ACC112 (cell line): ENCODE measurements at regions not wholly inside any gene's neighbourhood (a gene's known extent, or its start where the extent isn't known, plus 50 kb on each side); places are given as distances from the start of the nearest gene placed in this dataset.

Experiments
- H2AFZ ChIP-seq: fragments of 200-600 bp; sonication (generic); one replicate; pipeline ENCODE4 v1.6.0; 2017; ENCODE audit warnings: antibody characterized with exemption, low read length; ENCODE audit not compliant: unreplicated experiment
- H3K27ac ChIP-seq: fragments of 200-600 bp; sonication (generic); 2 replicates; pipeline ENCODE4 v1.5.1; 2014; ENCODE audit warnings: low read depth, mild to moderate bottlenecking, antibody characterized with exemption, low read length, moderate library complexity
- H3K27me3 ChIP-seq: fragments of 200-600 bp; sonication (generic); 2 replicates; pipeline ENCODE4 v1.6.1; 2014; ENCODE audit warnings: mild to moderate bottlenecking, antibody characterized with exemption, low read length, moderate library complexity, mixed read lengths; ENCODE audit not compliant: insufficient read depth
- H3K36me3 ChIP-seq: fragments of 200-600 bp; sonication (generic); 2 replicates; pipeline ENCODE4 v1.6.1; 2016; ENCODE audit warnings: mild to moderate bottlenecking, antibody characterized with exemption, low read length, moderate library complexity, mixed read lengths; ENCODE audit not compliant: insufficient read depth
- H3K4me1 ChIP-seq: fragments of 200-600 bp; sonication (generic); one replicate; pipeline ENCODE4 v1.6.1; 2016; ENCODE audit warnings: low read length, mixed read lengths; ENCODE audit not compliant: insufficient read depth, unreplicated experiment, control insufficient read depth
- H3K4me3 ChIP-seq: fragments of 200-600 bp; sonication (generic); 2 replicates; pipeline ENCODE4 v1.5.1; 2014; ENCODE audit warnings: mild to moderate bottlenecking, low read depth, low read length
- H3K79me2 ChIP-seq: fragments of 200-600 bp; sonication (generic); one replicate; pipeline ENCODE4 v1.6.0; 2016; ENCODE audit warnings: low read length; ENCODE audit not compliant: control insufficient read depth, unreplicated experiment, insufficient read depth

- peak overlapping the region; percentile 1 for H2AFZ ChIP-seq
- H3K27me3 ChIP-seq, result no peaks in the 10 kb centered on the region
- H3K4me3 ChIP-seq, result no peak overlapping the region
- H3K27ac ChIP-seq, result no peak overlapping the region
- no peaks in the 10 kb centered on the region for H3K36me3 ChIP-seq
- peaks cover 70% of the 10 kb centered on the region for H3K4me1 ChIP-seq
- no peaks in the 10 kb centered on the region for H3K79me2 ChIP-seq
Observed at GRCh38 chr5:96121364-96121763, 159.7 kb upstream of the ELL2 start.

- no peaks in the 10 kb centered on the region for H3K36me3 ChIP-seq
- no peak overlapping the region for H3K4me3 ChIP-seq
- H3K27me3 ChIP-seq, result no peaks in the 10 kb centered on the region
- no peak overlapping the region for H2AFZ ChIP-seq
- no peak overlapping the region for H3K27ac ChIP-seq
- H3K79me2 ChIP-seq, result no peaks in the 10 kb centered on the region
- H3K4me1 ChIP-seq, result peaks cover 68% of the 10 kb centered on the region
Observed at GRCh38 chr5:96120120-96120519, 158.5 kb upstream of the ELL2 start.

GRCh38 chr5:96117771-96118651 lies 156.4 kb upstream of the ELL2 start:
- Histone ChIP-seq H3K27ac (peak overlapping the region; percentile 25; the same call in 1 of the 2 replicates), H2AFZ (peak overlapping the region; percentile 64), H3K36me3 (no peaks in the 10 kb centered on the region), H3K4me3 (no peak overlapping the region; the same call in 1 of the 2 replicates), H3K79me2 (no peaks in the 10 kb centered on the region), H3K4me1 (peaks cover 66% of the 10 kb centered on the region), H3K27me3 (no peaks in the 10 kb centered on the region)

- peaks cover 53% of the 10 kb centered on the region for H3K4me1 ChIP-seq
- peak overlapping the region; percentile 58 for H2AFZ ChIP-seq
- H3K79me2 ChIP-seq, result no peaks in the 10 kb centered on the region
- 0 out of 2 replicates have a peak overlapping the region, but pooled peaks have one; percentile 6 for H3K27ac ChIP-seq
- H3K36me3 ChIP-seq, result no peaks in the 10 kb centered on the region
- H3K27me3 ChIP-seq, result no peaks in the 10 kb centered on the region
- H3K4me3 ChIP-seq, result no peak overlapping the region
Observed at GRCh38 chr5:96115147-96115807, 153.6 kb upstream of the ELL2 start.

GRCh38 chr5:96114736-96115135 lies 153.1 kb upstream of the ELL2 start:
- H3K4me1 ChIP-seq, result peaks cover 49% of the 10 kb centered on the region
- no peaks in the 10 kb centered on the region for H3K36me3 ChIP-seq
- H3K27ac ChIP-seq, result peak overlapping the region; percentile 10; the same call in 1 of the 2 replicates
- no peak overlapping the region for H3K4me3 ChIP-seq
- H2AFZ ChIP-seq, result no peak overlapping the region
- H3K27me3 ChIP-seq, result no peaks in the 10 kb centered on the region
- H3K79me2 ChIP-seq, result no peaks in the 10 kb centered on the region

GRCh38 chr5:96113170-96113939 lies 151.7 kb upstream of the ELL2 start:
- Histone ChIP-seq H3K36me3 (no peaks in the 10 kb centered on the region), H3K79me2 (no peaks in the 10 kb centered on the region), H3K4me3 (no peak overlapping the region), H2AFZ (no peak overlapping the region), H3K4me1 (peaks cover 36% of the 10 kb centered on the region), H3K27ac (no peak overlapping the region), H3K27me3 (no peaks in the 10 kb centered on the region)

GRCh38 chr5:96112703-96113102 lies 151.1 kb upstream of the ELL2 start:
- H3K79me2 ChIP-seq, result no peaks in the 10 kb centered on the region
- H3K27ac ChIP-seq, result no peak overlapping the region
- no peaks in the 10 kb centered on the region for H3K27me3 ChIP-seq
- peaks cover 31% of the 10 kb centered on the region for H3K4me1 ChIP-seq
- no peak overlapping the region for H2AFZ ChIP-seq
- no peak overlapping the region for H3K4me3 ChIP-seq
- no peaks in the 10 kb centered on the region for H3K36me3 ChIP-seq

- Histone ChIP-seq H3K79me2 (no peaks in the 10 kb centered on the region), H2AFZ (no peak overlapping the region), H3K27me3 (no peaks in the 10 kb centered on the region), H3K27ac (no peak overlapping the region), H3K36me3 (no peaks in the 10 kb centered on the region), H3K4me1 (peaks cover 31% of the 10 kb centered on the region), H3K4me3 (no peak overlapping the region)
Observed at GRCh38 chr5:96112123-96112670, 150.5 kb upstream of the ELL2 start.

GRCh38 chr5:96111080-96111756 lies 149.6 kb upstream of the ELL2 start:
- Histone ChIP-seq H3K4me3 (no peak overlapping the region), H3K27me3 (no peaks in the 10 kb centered on the region), H3K27ac (no peak overlapping the region), H3K4me1 (peaks cover 27% of the 10 kb centered on the region), H2AFZ (no peak overlapping the region), H3K36me3 (no peaks in the 10 kb centered on the region), H3K79me2 (no peaks in the 10 kb centered on the region)

GRCh38 chr5:96110300-96110699 lies 148.6 kb upstream of the ELL2 start:
- Histone ChIP-seq H3K4me3 (no peak overlapping the region), H3K27me3 (no peaks in the 10 kb centered on the region), H3K4me1 (peaks cover 20% of the 10 kb centered on the region), H3K36me3 (no peaks in the 10 kb centered on the region), H3K27ac (no peak overlapping the region), H3K79me2 (no peaks in the 10 kb centered on the region), H2AFZ (no peak overlapping the region)
